ENCODE measurements at regions not wholly inside any gene's neighbourhood (a gene's known extent, or its start where the extent isn't known, plus 50 kb on each side); places are given as distances from the start of the nearest gene placed in this dataset.

DNA sequence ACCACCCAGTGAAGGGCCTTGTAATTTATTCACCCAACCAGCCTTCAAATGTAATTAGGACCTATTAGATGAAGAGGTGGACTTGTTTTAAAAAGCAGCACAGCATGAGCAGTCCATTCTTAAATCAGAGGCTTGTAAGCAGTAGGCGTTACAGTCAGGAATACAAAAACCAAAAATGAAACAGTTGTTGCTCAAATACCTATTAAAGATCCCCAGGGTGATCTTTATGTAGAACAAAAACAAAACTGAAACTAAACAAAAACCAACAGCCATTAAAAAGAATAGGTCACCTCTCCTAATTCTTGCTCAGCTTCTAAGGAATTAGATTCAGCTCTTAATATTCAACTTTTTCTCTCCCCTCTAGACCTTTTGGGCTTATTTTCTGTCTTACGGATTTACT lies 104.9 kb upstream of the ST8SIA2 start:
- Mint-ChIP-seq H3K4me1 (no peaks in the 10 kb centered on the region), H3K36me3 (ENCODE audit: low read depth) (no peaks in the 10 kb centered on the region), H3K27me3 (ENCODE audit: low read depth, poor library complexity) (no peaks in the 10 kb centered on the region), H3K9me3 (no peaks in the 10 kb centered on the region), H3K27ac (no peak overlapping the region), H3K4me3 (no peak overlapping the region)
- DNase-seq = no peak
- TF ChIP-seq, protein P1, sequence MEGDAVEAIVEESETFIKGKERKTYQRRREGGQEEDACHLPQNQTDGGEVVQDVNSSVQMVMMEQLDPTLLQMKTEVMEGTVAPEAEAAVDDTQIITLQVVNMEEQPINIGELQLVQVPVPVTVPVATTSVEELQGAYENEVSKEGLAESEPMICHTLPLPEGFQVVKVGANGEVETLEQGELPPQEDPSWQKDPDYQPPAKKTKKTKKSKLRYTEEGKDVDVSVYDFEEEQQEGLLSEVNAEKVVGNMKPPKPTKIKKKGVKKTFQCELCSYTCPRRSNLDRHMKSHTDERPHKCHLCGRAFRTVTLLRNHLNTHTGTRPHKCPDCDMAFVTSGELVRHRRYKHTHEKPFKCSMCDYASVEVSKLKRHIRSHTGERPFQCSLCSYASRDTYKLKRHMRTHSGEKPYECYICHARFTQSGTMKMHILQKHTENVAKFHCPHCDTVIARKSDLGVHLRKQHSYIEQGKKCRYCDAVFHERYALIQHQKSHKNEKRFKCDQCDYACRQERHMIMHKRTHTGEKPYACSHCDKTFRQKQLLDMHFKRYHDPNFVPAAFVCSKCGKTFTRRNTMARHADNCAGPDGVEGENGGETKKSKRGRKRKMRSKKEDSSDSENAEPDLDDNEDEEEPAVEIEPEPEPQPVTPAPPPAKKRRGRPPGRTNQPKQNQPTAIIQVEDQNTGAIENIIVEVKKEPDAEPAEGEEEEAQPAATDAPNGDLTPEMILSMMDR (IDR thresholded peaks at IDR 0.05) = no peak

DNA sequence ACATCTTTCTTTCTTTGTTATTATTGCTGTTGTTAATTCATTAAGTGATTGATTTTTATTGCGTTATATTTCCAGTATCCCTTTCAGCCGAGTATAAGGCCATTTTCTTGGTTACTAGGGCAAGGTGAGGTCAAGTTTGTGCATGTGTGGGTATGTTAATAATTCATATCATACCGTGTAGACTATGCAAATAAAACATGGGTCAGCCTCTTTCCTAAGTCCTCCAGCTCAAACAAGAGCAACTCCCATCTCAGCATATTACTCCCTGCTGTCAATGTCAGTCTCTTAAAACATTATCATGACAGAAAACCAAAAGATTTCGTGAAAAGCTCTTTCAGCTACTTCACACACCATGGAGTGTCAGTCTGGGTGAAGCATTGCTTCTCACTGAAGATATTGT lies 103.9 kb upstream of the ST8SIA2 start:
- TF ChIP-seq, protein P1 (IDR thresholded peaks at IDR 0.05) = no peak
- H3K36me3 Mint-ChIP-seq (ENCODE audit: low read depth) = no peaks in the 10 kb centered on the region
- DNase-seq = no peak
- H3K27me3 Mint-ChIP-seq (ENCODE audit: low read depth, poor library complexity) = peaks cover 3% of the 10 kb centered on the region
- no peaks in the 10 kb centered on the region for H3K9me3 Mint-ChIP-seq
- H3K4me1 Mint-ChIP-seq = no peaks in the 10 kb centered on the region
- no peak overlapping the region for H3K27ac Mint-ChIP-seq
- H3K4me3 Mint-ChIP-seq = no peak overlapping the region

DNA sequence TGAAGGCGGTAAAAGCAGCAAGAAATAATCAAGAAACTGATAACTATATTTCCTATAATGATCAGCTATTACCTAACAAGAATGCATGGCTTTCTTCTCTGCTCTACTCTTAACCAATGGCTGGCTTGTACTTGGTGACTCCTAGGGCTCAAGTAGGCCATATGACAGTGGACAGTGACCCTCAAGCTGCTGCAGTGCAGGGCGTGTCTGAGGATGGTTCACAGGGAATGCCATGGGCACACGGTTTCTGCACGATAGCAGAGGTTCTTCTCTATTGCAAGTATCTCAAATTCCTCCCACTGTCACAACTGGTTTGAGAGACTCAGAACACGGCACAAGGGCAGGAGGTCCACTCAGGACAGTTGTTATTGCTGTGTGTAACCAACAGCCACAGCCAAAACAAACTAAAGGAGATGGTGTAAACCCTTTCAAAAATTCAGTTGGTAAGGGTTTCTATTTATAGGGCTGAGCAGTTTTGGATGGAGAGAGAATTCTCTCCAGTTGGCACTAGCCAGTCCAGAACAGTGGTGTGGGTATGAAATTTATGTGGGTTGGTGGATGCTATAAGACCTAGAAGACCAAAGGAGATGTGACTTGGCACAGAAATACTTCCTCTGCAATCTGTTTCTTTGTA lies 103.2 kb upstream of the ST8SIA2 start:
- Mint-ChIP-seq H3K9me3 (no peaks in the 10 kb centered on the region), H3K27ac (no peak overlapping the region), H3K4me1 (no peaks in the 10 kb centered on the region), H3K36me3 (ENCODE audit: low read depth) (no peaks in the 10 kb centered on the region), H3K27me3 (ENCODE audit: low read depth, poor library complexity) (peaks cover 3% of the 10 kb centered on the region), H3K4me3 (no peak overlapping the region)
- TF ChIP-seq, protein P1 (IDR thresholded peaks at IDR 0.05) = no peak
- DNase-seq = no peak

DNA sequence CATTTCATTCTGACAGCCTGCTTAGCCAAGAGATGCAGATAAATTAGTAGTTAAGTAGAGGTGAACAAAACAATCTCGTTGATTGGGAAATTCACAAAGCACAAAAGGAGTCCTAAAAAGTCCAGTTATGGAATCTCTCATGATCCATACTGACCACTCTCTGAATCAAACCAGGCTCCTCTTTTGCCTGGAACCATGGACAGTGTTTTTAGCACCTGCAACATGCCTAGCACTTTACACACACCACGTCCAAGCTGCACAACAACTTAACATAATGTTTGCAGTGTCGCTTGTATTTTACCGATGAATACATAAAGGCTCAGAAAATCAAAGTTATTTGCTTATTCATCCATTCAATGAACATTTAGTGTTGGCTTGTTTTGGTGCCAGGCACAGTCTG lies 101.8 kb upstream of the ST8SIA2 start:
- DNase-seq = no peak
- H3K27ac Mint-ChIP-seq = no peak overlapping the region
- no peak overlapping the region for H3K4me3 Mint-ChIP-seq
- peaks cover 3% of the 10 kb centered on the region for H3K27me3 Mint-ChIP-seq (ENCODE audit: low read depth, poor library complexity)
- TF ChIP-seq, protein P1 (IDR thresholded peaks at IDR 0.05) = no peak
- no peaks in the 10 kb centered on the region for H3K9me3 Mint-ChIP-seq
- no peaks in the 10 kb centered on the region for H3K36me3 Mint-ChIP-seq (ENCODE audit: low read depth)
- no peaks in the 10 kb centered on the region for H3K4me1 Mint-ChIP-seq

DNA sequence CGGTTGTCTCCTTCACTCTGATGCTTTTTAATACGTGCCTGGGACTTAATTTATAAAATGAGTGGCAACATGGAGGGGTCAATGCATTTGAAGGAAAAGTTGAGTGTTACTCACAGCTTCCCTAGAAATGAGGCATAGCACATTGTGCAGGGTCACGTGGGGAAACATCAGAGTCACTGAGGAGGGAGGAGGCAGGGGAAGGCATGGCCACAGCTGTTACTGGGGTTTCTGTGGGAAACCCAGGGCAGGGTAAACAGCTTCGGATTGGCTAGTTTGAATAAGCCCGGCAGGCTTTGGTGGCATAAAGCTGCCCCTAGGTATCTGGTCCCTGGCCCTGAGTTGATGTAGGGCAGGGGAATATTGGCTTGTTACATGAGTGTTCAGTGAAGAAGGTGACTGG lies 98.9 kb upstream of the ST8SIA2 start:
- TF ChIP-seq, protein P1 (IDR thresholded peaks at IDR 0.05) = no peak
- H3K4me3 Mint-ChIP-seq = no peak overlapping the region
- no peaks in the 10 kb centered on the region for H3K9me3 Mint-ChIP-seq
- DNase-seq = no peak
- no peak overlapping the region for H3K27ac Mint-ChIP-seq
- no peaks in the 10 kb centered on the region for H3K4me1 Mint-ChIP-seq
- peaks cover 8% of the 10 kb centered on the region for H3K27me3 Mint-ChIP-seq (ENCODE audit: low read depth, poor library complexity)
- no peaks in the 10 kb centered on the region for H3K36me3 Mint-ChIP-seq (ENCODE audit: low read depth)

DNA sequence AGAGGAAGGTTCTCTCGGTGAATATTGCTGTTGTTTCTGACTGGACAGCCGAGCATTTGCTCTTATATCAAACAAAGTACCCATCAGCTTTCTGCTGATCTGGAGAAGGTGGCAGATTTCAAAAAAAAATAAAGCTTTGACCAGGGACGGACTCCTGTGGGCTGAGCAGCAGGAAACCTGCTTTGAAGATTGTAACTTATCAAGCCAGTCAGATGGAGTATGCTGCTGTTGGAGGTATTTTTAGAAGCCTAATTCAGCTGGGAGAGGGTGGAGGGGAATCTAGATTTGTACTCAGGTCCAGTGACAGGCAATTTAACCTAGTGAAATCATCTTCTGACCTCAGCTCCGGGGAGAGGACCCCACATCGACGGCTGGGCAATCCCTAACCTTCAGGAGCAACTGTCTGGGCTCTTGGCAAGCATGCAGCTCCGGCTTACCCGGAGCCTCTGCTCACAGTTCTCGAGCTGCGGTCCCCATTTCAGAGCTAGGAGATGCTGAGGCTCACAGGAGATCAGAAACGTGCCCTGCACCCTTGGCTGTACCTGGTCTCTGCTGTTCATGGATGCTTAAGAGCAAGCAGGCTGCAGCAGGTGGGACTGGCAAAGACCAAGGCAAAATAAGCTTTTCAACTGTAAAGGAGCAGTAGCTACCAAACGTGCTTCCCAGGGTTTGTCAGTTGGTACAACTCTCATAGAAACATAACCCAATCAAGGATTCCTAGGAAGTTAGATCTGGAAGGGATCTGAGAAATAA lies 89.3 kb upstream of the ST8SIA2 start:
- Mint-ChIP-seq H3K27me3 (ENCODE audit: low read depth, poor library complexity) (no peaks in the 10 kb centered on the region), H3K27ac (no peak overlapping the region), H3K9me3 (peaks cover 24% of the 10 kb centered on the region), H3K4me3 (no peak overlapping the region), H3K36me3 (ENCODE audit: low read depth) (no peaks in the 10 kb centered on the region), H3K4me1 (peaks cover 26% of the 10 kb centered on the region)
- TF ChIP-seq, protein P1 (IDR thresholded peaks at IDR 0.05) = no peak
- DNase-seq = no peak

All from nephron progenitor cell (in vitro differentiated cells).